SK-N-SH treated with all-trans-retinoic acid at 6 μM for 48 hours (cell line): ENCODE measurements at regions not wholly inside any gene's neighbourhood (a gene's known extent, or its start where the extent isn't known, plus 50 kb on each side); places are given as distances from the start of the nearest gene placed in this dataset.

ENCODE experiments used
- ATAC-seq: fragments of 200-7000 bp; cut with Tn5 transposase; 3 replicates; pipeline ENCODE4 v1.9.1; 2020; ENCODE audit warnings: mild to moderate bottlenecking, moderate library complexity
- ARNTL ChIP-seq: fragments of 450-650 bp; formaldehyde crosslinking; IDR thresholded peaks from 2 replicates; pipeline ENCODE4 v1.5.0; 2020; ENCODE audit warnings: low read depth, mild to moderate bottlenecking, moderate library complexity, borderline replicate concordance
- BACH2 ChIP-seq: fragments of 250-450 bp; sonication (Bioruptor Pico); IDR thresholded peaks from 2 replicates; pipeline ENCODE4 v1.9.0; 2021; ENCODE audit warnings: mild to moderate bottlenecking, borderline replicate concordance
- CREB5 ChIP-seq: fragments of 250-450 bp; sonication (Bioruptor Pico); IDR thresholded peaks from 2 replicates; pipeline ENCODE4 v1.5.1; 2020; ENCODE audit warnings: low read depth, mild to moderate bottlenecking, moderate library complexity
- CSDC2 ChIP-seq: fragments of 250-450 bp; sonication (Bioruptor Pico); IDR thresholded peaks from 2 replicates; pipeline ENCODE4 v1.5.0; 2020; ENCODE audit warnings: mild to moderate bottlenecking, moderate library complexity
- CSRNP3 ChIP-seq: fragments of 250-450 bp; sonication (Bioruptor Pico); IDR thresholded peaks from 2 replicates; pipeline ENCODE4 v1.5.1; 2021; ENCODE audit warnings: mild to moderate bottlenecking, moderate library complexity
- ESRRG ChIP-seq: fragments of 250-450 bp; sonication (Bioruptor Pico); IDR thresholded peaks from 2 replicates; pipeline ENCODE4 v1.6.1; 2021; ENCODE audit warnings: mild to moderate bottlenecking
- GLIS3 ChIP-seq: fragments of 250-450 bp; sonication (Bioruptor Pico); IDR thresholded peaks from 2 replicates; pipeline ENCODE4 v1.5.0; 2020; ENCODE audit warnings: mild to moderate bottlenecking, moderate library complexity
- ISL1 ChIP-seq: fragments of 250-450 bp; sonication (Bioruptor Pico); IDR thresholded peaks from 2 replicates; pipeline ENCODE4 v2.1.2; 2022; ENCODE audit warnings: mild to moderate bottlenecking, moderate library complexity
- OSR1 ChIP-seq: fragments of 250-450 bp; sonication (Bioruptor Pico); IDR thresholded peaks from 2 replicates; pipeline ENCODE4 v1.8.0; 2022; ENCODE audit warnings: moderate library complexity, mild to moderate bottlenecking, inconsistent platforms
- PPARA ChIP-seq: fragments of 250-450 bp; sonication (Bioruptor Pico); IDR thresholded peaks from 2 replicates; pipeline ENCODE4 v1.5.0; 2020; ENCODE audit warnings: mild to moderate bottlenecking, borderline replicate concordance
- RARB ChIP-seq: fragments of 250-450 bp; sonication (Bioruptor Pico); IDR thresholded peaks from 2 replicates; pipeline ENCODE4 v1.8.0; 2021; ENCODE audit warnings: mild to moderate bottlenecking, moderate library complexity
- SNAI2 ChIP-seq: fragments of 250-450 bp; sonication (Bioruptor Pico); IDR thresholded peaks from 2 replicates; pipeline ENCODE4 v1.5.0; 2020; ENCODE audit warnings: mild to moderate bottlenecking, moderate library complexity
- TCF4 ChIP-seq: fragments of 250-450 bp; sonication (Bioruptor Pico); IDR thresholded peaks from 2 replicates; pipeline ENCODE4 v1.8.0; 2021; ENCODE audit warnings: mild to moderate bottlenecking, moderate library complexity, borderline replicate concordance
- TOX ChIP-seq: fragments of 250-450 bp; sonication (Bioruptor Pico); IDR thresholded peaks from 2 replicates; pipeline ENCODE4 v1.8.0; 2021; ENCODE audit warnings: mild to moderate bottlenecking, moderate library complexity, borderline replicate concordance
- TSHZ2 ChIP-seq: fragments of 250-450 bp; sonication (Bioruptor Pico); IDR thresholded peaks from 2 replicates; pipeline ENCODE4 v1.5.0; 2020; ENCODE audit warnings: mild to moderate bottlenecking, moderate library complexity
- ZC3H10 ChIP-seq: fragments of 250-450 bp; sonication (Bioruptor Pico); IDR thresholded peaks from 2 replicates; pipeline ENCODE4 v1.5.1; 2021; ENCODE audit warnings: mild to moderate bottlenecking, moderate library complexity
- ZFP3 ChIP-seq: fragments of 250-450 bp; sonication (Bioruptor Pico); IDR thresholded peaks from 2 replicates; pipeline ENCODE4 v1.5.0; 2020; ENCODE audit warnings: mild to moderate bottlenecking, moderate library complexity
- ZFP30 ChIP-seq: fragments of 450-650 bp; formaldehyde crosslinking; IDR thresholded peaks from 2 replicates; pipeline ENCODE4 v1.5.0; 2022; ENCODE audit warnings: mild to moderate bottlenecking, moderate library complexity
- ZNF565 ChIP-seq: fragments of 450-650 bp; formaldehyde crosslinking; conservative IDR thresholded peaks from 2 replicates; pipeline ENCODE4 v1.5.0; 2020; ENCODE audit warnings: low read depth, mild to moderate bottlenecking, moderate library complexity
- ZNF70 ChIP-seq: fragments of 450-650 bp; formaldehyde crosslinking; IDR thresholded peaks from 2 replicates; pipeline ENCODE4 v1.5.0; 2020; ENCODE audit warnings: mild to moderate bottlenecking, moderate library complexity
- ZNF8 ChIP-seq: fragments of 450-650 bp; formaldehyde crosslinking; IDR thresholded peaks from 2 replicates; pipeline ENCODE4 v1.5.0; 2020; ENCODE audit warnings: mild to moderate bottlenecking, moderate library complexity
- TF ChIP-seq, protein P1 (sequence below): fragments of 250-450 bp; sonication (Bioruptor Pico); IDR thresholded peaks from 2 replicates; pipeline ENCODE4 v1.8.0; 2021; ENCODE audit warnings: low read depth, mild to moderate bottlenecking, moderate library complexity, borderline replicate concordance
- TF ChIP-seq, protein P2 (sequence below): fragments of 250-450 bp; sonication (Bioruptor Pico); IDR thresholded peaks from 2 replicates; pipeline ENCODE4 v1.8.0; 2020; ENCODE audit warnings: mild to moderate bottlenecking, moderate library complexity, borderline replicate concordance

- ATAC-seq: no peak
- TF ChIP-seq CSDC2 (CRISPR knock-in tag) (no peak), OSR1 (CRISPR knock-in tag) (no peak), CREB5 (CRISPR knock-in tag) (no peak), TOX (CRISPR knock-in tag) (no peak), ZFP30 (CRISPR knock-in tag) (no peak), RARB (no peak), TCF4 (no peak), ZFP3 (no peak), ZNF565 (CRISPR knock-in tag) (no peak), ZNF8 (no peak), SNAI2 (no peak), ISL1 (no peak), PPARA (CRISPR knock-in tag) (no peak)
- TF ChIP-seq, protein P1, sequence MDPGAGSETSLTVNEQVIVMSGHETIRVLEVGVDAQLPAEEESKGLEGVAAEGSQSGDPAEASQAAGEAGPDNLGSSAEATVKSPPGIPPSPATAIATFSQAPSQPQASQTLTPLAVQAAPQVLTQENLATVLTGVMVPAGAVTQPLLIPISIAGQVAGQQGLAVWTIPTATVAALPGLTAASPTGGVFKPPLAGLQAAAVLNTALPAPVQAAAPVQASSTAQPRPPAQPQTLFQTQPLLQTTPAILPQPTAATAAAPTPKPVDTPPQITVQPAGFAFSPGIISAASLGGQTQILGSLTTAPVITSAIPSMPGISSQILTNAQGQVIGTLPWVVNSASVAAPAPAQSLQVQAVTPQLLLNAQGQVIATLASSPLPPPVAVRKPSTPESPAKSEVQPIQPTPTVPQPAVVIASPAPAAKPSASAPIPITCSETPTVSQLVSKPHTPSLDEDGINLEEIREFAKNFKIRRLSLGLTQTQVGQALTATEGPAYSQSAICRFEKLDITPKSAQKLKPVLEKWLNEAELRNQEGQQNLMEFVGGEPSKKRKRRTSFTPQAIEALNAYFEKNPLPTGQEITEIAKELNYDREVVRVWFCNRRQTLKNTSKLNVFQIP (CRISPR knock-in tag): no peak
Observed at GRCh38 chr5:135108992-135109391, 75.0 kb upstream of the PITX1 start.

- no peak for TF ChIP-seq ESRRG (CRISPR knock-in tag)
- TF ChIP-seq SNAI2: no peak
- no peak for TF ChIP-seq ZNF565 (CRISPR knock-in tag)
- TF ChIP-seq, all 23 proteins: peak for 0
- ATAC-seq: no peak
Observed at GRCh38 chr5:135108569-135108968, 74.5 kb upstream of the PITX1 start.

DNA sequence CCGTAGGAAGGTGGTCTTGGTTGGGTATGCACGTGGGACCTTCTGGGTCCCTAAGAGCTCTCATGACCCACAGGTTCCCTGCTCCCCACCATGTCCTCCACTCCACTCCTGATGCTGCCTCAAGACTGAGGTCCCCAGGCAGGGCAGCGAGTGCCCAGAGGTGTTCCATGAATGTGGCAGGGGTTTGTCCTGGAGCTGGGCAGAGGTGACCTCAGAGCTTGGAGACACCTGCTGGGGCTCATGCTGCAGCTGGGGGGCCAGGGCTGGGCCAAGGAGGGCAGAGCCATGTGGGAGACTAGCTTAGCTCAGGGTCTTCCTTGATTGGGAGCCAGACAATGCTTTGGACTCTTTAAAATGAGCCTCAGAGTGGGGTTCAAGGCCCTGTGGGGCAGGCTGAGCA is 74.0 kb upstream of the PITX1 start:
- ATAC-seq: no peak
- TF ChIP-seq ZFP3 (no peak), SNAI2 (no peak), BACH2 (CRISPR knock-in tag) (no peak), ZNF565 (CRISPR knock-in tag) (no peak), ZFP30 (CRISPR knock-in tag) (no peak), CSRNP3 (no peak), TOX (CRISPR knock-in tag) (no peak), PPARA (CRISPR knock-in tag) (no peak), GLIS3 (CRISPR knock-in tag) (no peak), ZNF70 (CRISPR knock-in tag) (no peak), CSDC2 (CRISPR knock-in tag) (no peak), RARB (no peak), TCF4 (no peak), ZC3H10 (no peak), ISL1 (no peak), ESRRG (CRISPR knock-in tag) (no peak), TSHZ2 (no peak), ZNF8 (no peak), ARNTL (no peak)
- TF ChIP-seq, protein P2, sequence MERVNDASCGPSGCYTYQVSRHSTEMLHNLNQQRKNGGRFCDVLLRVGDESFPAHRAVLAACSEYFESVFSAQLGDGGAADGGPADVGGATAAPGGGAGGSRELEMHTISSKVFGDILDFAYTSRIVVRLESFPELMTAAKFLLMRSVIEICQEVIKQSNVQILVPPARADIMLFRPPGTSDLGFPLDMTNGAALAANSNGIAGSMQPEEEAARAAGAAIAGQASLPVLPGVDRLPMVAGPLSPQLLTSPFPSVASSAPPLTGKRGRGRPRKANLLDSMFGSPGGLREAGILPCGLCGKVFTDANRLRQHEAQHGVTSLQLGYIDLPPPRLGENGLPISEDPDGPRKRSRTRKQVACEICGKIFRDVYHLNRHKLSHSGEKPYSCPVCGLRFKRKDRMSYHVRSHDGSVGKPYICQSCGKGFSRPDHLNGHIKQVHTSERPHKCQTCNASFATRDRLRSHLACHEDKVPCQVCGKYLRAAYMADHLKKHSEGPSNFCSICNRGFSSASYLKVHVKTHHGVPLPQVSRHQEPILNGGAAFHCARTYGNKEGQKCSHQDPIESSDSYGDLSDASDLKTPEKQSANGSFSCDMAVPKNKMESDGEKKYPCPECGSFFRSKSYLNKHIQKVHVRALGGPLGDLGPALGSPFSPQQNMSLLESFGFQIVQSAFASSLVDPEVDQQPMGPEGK (CRISPR knock-in tag): no peak
